T-cell (primary cell): ENCODE measurements at regions not wholly inside any gene's neighbourhood (a gene's known extent, or its start where the extent isn't known, plus 50 kb on each side); places are given as distances from the start of the nearest gene placed in this dataset.

Experiments used
- ATAC-seq, 4 experiments: fragments of 200-7000 bp in 3 of 4; fragments of 150-1000 bp in 1 of 4; cut with Tn5 transposase; replicated peaks in 1 of 4; 1 replicate in 3 of 4; 2 replicates in 1 of 4; pipeline ENCODE4 v1.10.0; 2021; ENCODE audit warnings: moderate library complexity in 3 of 4, mild to moderate bottlenecking in 2 of 4, moderate number of reproducible peaks in 1 of 4
- CTCF ChIA-PET, 2 donors: fragments of 300-600 bp; sonication (Branson Sonifier 250); formaldehyde crosslinking; loops; one replicate each; lab custom pipeline; 2022; ENCODE audit warnings: antibody characterized with exemption in 2 of 2; lab: Charles Lee
- POLR2A ChIA-PET, 2 donors: fragments of 300-600 bp; sonication (Branson Sonifier 250); formaldehyde crosslinking; loops; one replicate each; lab custom pipeline; 2022; ENCODE audit warnings: antibody characterized with exemption in 2 of 2; lab: Charles Lee
- DNase-seq, 35 experiments: peaks; one replicate each; pipeline versions ENCODE4 v3.0.0 to v3.0.0-alpha.2; 2013 to 2023
- H3K27ac ChIP-seq: one replicate; pipeline ENCODE4 v1.5.1; 2013; ENCODE audit warnings: low read length
- H3K27me3 ChIP-seq, 2 experiments: replicated peaks in 1 of 2; 1 replicate in 1 of 2; 2 replicates in 1 of 2; pipeline versions ENCODE4 v1.6.1 to v1.7.0; 2013; ENCODE audit warnings: low read length in 1 of 2, mixed read lengths in 1 of 2; ENCODE audit not compliant: control insufficient read depth in 2 of 2, insufficient read depth in 2 of 2; ENCODE audit errors: extremely low read depth in 1 of 2
- H3K36me3 ChIP-seq, 2 donors: 1 replicate in 1 of 2; 2 replicates in 1 of 2; pipeline versions ENCODE4 v1.6.1 to v1.7.0; 2013; ENCODE audit warnings: low read length in 1 of 2; ENCODE audit not compliant: control insufficient read depth in 2 of 2, insufficient read depth in 1 of 2; ENCODE audit errors: extremely low read depth in 1 of 2
- H3K4me1 ChIP-seq, 2 experiments: 1 replicate in 1 of 2; 2 replicates in 1 of 2; pipeline versions ENCODE4 v1.6.1 to v1.7.0; 2013; ENCODE audit warnings: low read length in 2 of 2, mixed read lengths in 1 of 2; ENCODE audit not compliant: insufficient read depth in 2 of 2, control insufficient read depth in 1 of 2; ENCODE audit errors: extremely low read depth in 1 of 2
- H3K4me3 ChIP-seq, 2 donors: 1 replicate in 1 of 2; 2 replicates in 1 of 2; pipeline versions ENCODE4 v1.5.1 to v1.7.0; 2013; ENCODE audit warnings: mild to moderate bottlenecking in 2 of 2, low read length in 1 of 2, moderate library complexity in 1 of 2; ENCODE audit not compliant: control insufficient read depth in 1 of 2; ENCODE audit errors: extremely low read depth in 1 of 2
- H3K9me3 ChIP-seq: 2 replicates; pipeline ENCODE4 v1.7.0; 2013
- H3K27ac Mint-ChIP-seq, 2 donors: one replicate each; pipeline ENCODE4 v1.8.0; 2020 to 2021; ENCODE audit warnings: mild to moderate bottlenecking in 2 of 2, mixed read lengths in 2 of 2
- H3K27me3 Mint-ChIP-seq, 2 donors: one replicate each; pipeline ENCODE4 v1.8.0; 2021 to 2022; ENCODE audit warnings: mixed read lengths in 2 of 2
- H3K36me3 Mint-ChIP-seq: one replicate; pipeline ENCODE4 v1.8.0; 2021; ENCODE audit warnings: mixed read lengths
- H3K4me1 Mint-ChIP-seq, 3 donors: one replicate each; pipeline ENCODE4 v1.8.0; 2020 to 2022; ENCODE audit warnings: mixed read lengths in 3 of 3, mild to moderate bottlenecking in 1 of 3
- H3K4me3 Mint-ChIP-seq, 3 donors: one replicate each; pipeline ENCODE4 v1.8.0; 2020 to 2022; ENCODE audit warnings: mild to moderate bottlenecking in 3 of 3, mixed read lengths in 3 of 3, moderate library complexity in 3 of 3
- H3K9me3 Mint-ChIP-seq, 3 donors: one replicate each; pipeline ENCODE4 v1.8.0; 2020 to 2022; ENCODE audit warnings: mixed read lengths in 3 of 3
- WGBS: methylation state at CpG from one replicate; pipeline ENCODE4 v1.1.5; 2013; ENCODE audit warnings: missing lambda C conversion rate; ENCODE audit not compliant: insufficient coverage; 5-methylcytosine and 5-hydroxymethylcytosine counted together

DNA sequence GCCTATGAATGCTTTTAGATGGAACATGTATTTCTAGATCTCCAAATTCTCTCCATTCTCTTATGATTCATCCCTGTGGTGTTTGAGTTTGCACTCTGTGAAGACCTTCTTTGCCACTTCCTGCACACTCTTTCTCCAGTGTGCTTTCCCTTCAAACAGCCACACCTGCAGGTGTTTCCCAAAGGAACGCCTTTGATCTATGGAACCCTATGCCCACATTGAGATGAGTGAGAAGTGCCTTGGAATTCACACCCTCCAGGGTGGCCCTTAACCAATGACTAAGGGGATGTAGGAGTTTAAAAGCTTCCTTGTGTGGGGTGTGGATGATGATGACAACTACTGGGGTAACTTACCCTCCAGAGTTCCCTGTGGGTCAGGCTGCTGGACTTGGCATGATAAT, 570.1 kb downstream of the DHX35 start:
- no peaks in the 10 kb centered on the region for H3K36me3 ChIP-seq
- H3K27ac ChIP-seq, result no peak overlapping the region
- Mint-ChIP-seq H3K27me3 (peaks cover 0 to 3% of the 10 kb centered on the region in 2 donors), H3K4me1 (no peaks in the 10 kb centered on the region), H3K9me3 (no peaks in the 10 kb centered on the region), H3K27ac (no peak overlapping the region), H3K4me3 (no peak overlapping the region), H3K36me3 (no peaks in the 10 kb centered on the region)
- WGBS, result no CpG with 5 or more reads among the region's 1 CpG
- H3K9me3 ChIP-seq, result no peaks in the 10 kb centered on the region
- DNase-seq (no peak), ATAC-seq (no peak)
- no peaks in the 10 kb centered on the region for H3K4me1 ChIP-seq
- no peak overlapping the region for H3K4me3 ChIP-seq
- ChIA-PET POLR2A (no interaction called here), CTCF (no interaction called here)
- H3K27me3 ChIP-seq, result no peaks in the 10 kb centered on the region

- no peaks in the 10 kb centered on the region for H3K9me3 ChIP-seq
- H3K36me3 Mint-ChIP-seq, result no peaks in the 10 kb centered on the region
- H3K9me3 Mint-ChIP-seq, result no peaks in the 10 kb centered on the region
- ChIA-PET POLR2A (no interaction called here), CTCF (no interaction called here)
- H3K27ac Mint-ChIP-seq, result no peak overlapping the region
- no peak overlapping the region for H3K4me3 Mint-ChIP-seq
- DNase-seq (no peak), ATAC-seq (no peak)
- H3K27ac ChIP-seq, result no peak overlapping the region
- 80% methylated on average over 2 of the region's 4 CpGs for WGBS
- H3K4me1 ChIP-seq, result no peaks in the 10 kb centered on the region
- no peaks in the 10 kb centered on the region for H3K36me3 ChIP-seq
- H3K27me3 ChIP-seq, result no peaks in the 10 kb centered on the region
- H3K4me1 Mint-ChIP-seq, result no peaks in the 10 kb centered on the region
- no peaks in the 10 kb centered on the region for H3K27me3 Mint-ChIP-seq
- no peak overlapping the region for H3K4me3 ChIP-seq
Measured at GRCh38 chr20:39528436-39528835, 566.3 kb downstream of the DHX35 start.

DNA sequence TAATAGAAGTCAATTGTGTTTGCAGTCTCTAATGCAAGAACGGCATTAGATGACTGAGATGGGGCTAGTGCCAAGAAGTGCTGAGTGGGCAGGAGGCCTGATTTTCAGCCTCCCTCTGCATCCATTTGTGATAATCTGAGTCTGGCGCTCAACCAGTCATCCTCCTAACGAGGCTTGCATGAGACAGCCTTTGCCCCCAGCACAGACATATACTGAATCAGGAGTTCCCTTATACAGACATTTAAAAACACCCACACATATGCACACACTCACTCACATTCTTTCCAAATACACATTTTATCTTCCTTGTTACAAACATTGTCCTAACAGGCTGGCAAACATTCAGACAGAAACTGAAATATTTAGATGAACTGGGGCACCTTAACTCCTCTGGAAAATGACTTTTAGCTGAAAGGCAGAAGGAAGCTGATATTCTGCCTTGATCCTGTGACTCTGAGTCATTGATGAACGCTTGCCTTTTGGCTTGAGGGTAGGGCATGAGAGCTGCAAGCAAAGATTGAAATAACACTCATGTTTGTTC, 562.3 kb downstream of the DHX35 start:
- no peak for DNase-seq
- no peak overlapping the region for H3K4me3 ChIP-seq
- ATAC-seq, result no peak
- Mint-ChIP-seq H3K4me1 (no peaks in the 10 kb centered on the region), H3K4me3 (no peak overlapping the region), H3K36me3 (no peaks in the 10 kb centered on the region), H3K9me3 (peaks cover 0 to 11% (median 0%) of the 10 kb centered on the region in 3 donors), H3K27ac (no peak overlapping the region), H3K27me3 (no peaks in the 10 kb centered on the region)
- ChIA-PET POLR2A (no interaction called here), CTCF (no interaction called here)
- H3K9me3 ChIP-seq, result no peaks in the 10 kb centered on the region
- H3K4me1 ChIP-seq, result no peaks in the 10 kb centered on the region
- no peak overlapping the region for H3K27ac ChIP-seq
- H3K27me3 ChIP-seq, result no peaks in the 10 kb centered on the region
- no peaks in the 10 kb centered on the region for H3K36me3 ChIP-seq
- 71% methylated on average over 3 of the region's 4 CpGs for WGBS

DNA sequence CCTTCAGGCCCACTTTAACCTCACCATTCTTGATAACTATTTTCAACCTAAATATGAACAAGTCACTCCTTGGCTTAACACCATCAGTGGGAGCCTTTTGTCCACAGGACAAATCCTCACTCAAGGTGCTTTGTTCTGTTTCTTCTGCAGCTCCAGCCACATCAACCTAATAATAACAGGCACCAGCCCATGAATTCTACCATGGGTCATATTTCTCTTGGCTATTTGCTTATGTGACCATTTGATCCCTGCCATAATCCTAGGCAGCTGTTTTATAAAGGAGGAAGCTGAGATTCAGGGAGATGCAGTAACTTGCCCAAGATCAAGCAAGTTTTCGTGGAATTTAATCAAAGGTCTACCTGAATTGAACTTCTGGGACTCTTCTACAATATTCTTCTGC, 561.3 kb downstream of the DHX35 start:
- H3K36me3 ChIP-seq, result no peaks in the 10 kb centered on the region
- POLR2A ChIA-PET, result no interaction called here
- H3K4me3 Mint-ChIP-seq, result no peak overlapping the region
- H3K4me1 Mint-ChIP-seq, result no peaks in the 10 kb centered on the region
- 80% methylated on average over 1 of the region's 1 CpG for WGBS
- no peak for ATAC-seq
- H3K36me3 Mint-ChIP-seq, result no peaks in the 10 kb centered on the region
- no peaks in the 10 kb centered on the region for H3K9me3 ChIP-seq
- no peaks in the 10 kb centered on the region for H3K4me1 ChIP-seq
- no peaks in the 10 kb centered on the region for H3K27me3 ChIP-seq
- H3K4me3 ChIP-seq, result no peak overlapping the region
- H3K27me3 Mint-ChIP-seq, result no peaks in the 10 kb centered on the region
- no peak overlapping the region for H3K27ac Mint-ChIP-seq
- no peak for DNase-seq
- CTCF ChIA-PET, result no interaction called here
- H3K9me3 Mint-ChIP-seq, result peaks cover 0 to 11% (median 0%) of the 10 kb centered on the region in 3 donors
- H3K27ac ChIP-seq, result no peak overlapping the region

DNA sequence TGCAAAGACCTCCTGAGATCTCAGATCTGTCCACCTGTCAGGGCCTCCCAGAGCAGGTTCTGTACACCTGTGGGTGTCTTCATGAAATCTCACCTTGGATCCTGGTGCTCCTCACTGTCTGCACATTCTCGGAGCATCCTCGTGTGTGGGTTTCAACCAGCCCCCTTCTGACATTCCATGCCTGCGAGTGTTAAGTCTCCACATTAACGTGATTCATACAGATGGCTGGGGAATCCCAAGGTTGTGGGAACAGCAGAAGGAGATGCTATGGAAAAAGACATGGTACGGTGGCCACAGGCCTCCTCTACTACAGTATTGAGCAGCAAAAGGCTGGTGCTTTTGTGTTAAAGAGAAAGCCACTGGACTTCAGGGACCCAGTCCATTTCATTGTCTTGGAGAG, 556.5 kb downstream of the DHX35 start:
- Histone ChIP-seq H3K36me3 (no peaks in the 10 kb centered on the region), H3K4me1 (no peaks in the 10 kb centered on the region), H3K27ac (no peak overlapping the region), H3K27me3 (no peaks in the 10 kb centered on the region), H3K4me3 (no peak overlapping the region), H3K9me3 (no peaks in the 10 kb centered on the region)
- H3K36me3 Mint-ChIP-seq, result no peaks in the 10 kb centered on the region
- no peak for DNase-seq
- ChIA-PET CTCF (no interaction called here), POLR2A (no interaction called here)
- no peak overlapping the region for H3K27ac Mint-ChIP-seq
- ATAC-seq, result no peak
- H3K4me1 Mint-ChIP-seq, result no peaks in the 10 kb centered on the region
- no CpG with 5 or more reads among the region's 5 CpGs for WGBS
- peaks cover 4 to 15% (median 6%) of the 10 kb centered on the region in 3 donors for H3K9me3 Mint-ChIP-seq
- no peaks in the 10 kb centered on the region for H3K27me3 Mint-ChIP-seq
- no peak overlapping the region for H3K4me3 Mint-ChIP-seq

GRCh38 chr20:39516964-39517363, 554.8 kb downstream of the DHX35 start:
- H3K27ac Mint-ChIP-seq, result no peak overlapping the region
- no peak for DNase-seq
- no peak overlapping the region for H3K4me3 Mint-ChIP-seq
- 45% methylated on average over 2 of the region's 2 CpGs for WGBS
- ATAC-seq, result no peak
- ChIA-PET POLR2A (no interaction called here), CTCF (no interaction called here)
- Histone ChIP-seq H3K36me3 (no peaks in the 10 kb centered on the region), H3K27ac (no peak overlapping the region), H3K27me3 (no peaks in the 10 kb centered on the region), H3K4me3 (no peak overlapping the region), H3K9me3 (no peaks in the 10 kb centered on the region), H3K4me1 (no peaks in the 10 kb centered on the region)
- no peaks in the 10 kb centered on the region for H3K36me3 Mint-ChIP-seq
- H3K4me1 Mint-ChIP-seq, result no peaks in the 10 kb centered on the region
- peaks cover 7 to 20% (median 10%) of the 10 kb centered on the region in 3 donors for H3K9me3 Mint-ChIP-seq
- H3K27me3 Mint-ChIP-seq, result no peaks in the 10 kb centered on the region

DNA sequence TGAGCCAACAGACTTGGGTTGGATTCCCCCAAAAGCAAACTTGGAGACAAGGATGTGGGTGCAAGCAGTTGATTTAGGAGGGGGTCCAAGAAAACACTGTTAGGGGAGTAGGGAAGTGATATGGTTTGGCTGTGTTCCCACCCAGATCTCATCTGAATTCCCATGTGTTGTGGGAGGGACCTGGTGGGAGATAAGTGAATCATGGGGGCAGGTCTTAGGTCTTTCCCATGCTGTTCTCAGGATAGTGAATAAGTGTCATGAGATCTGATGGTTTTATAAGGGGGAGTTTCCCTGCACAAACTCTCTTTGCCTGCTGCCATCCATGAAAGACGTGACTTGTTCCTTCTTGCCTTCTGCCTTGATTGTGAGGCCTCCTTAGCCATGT, 542.6 kb downstream of the DHX35 start:
- ATAC-seq (no peak), DNase-seq (no peak)
- WGBS, result no CpG with 5 or more reads among the region's 1 CpG
- Mint-ChIP-seq H3K4me1 (no peaks in the 10 kb centered on the region), H3K9me3 (peaks cover 0 to 3% (median 2%) of the 10 kb centered on the region in 3 donors), H3K27me3 (no peaks in the 10 kb centered on the region), H3K36me3 (no peaks in the 10 kb centered on the region), H3K27ac (no peak overlapping the region), H3K4me3 (no peak overlapping the region)
- ChIA-PET CTCF (no interaction called here), POLR2A (no interaction called here)
- no peaks in the 10 kb centered on the region for H3K36me3 ChIP-seq
- H3K4me1 ChIP-seq, result no peaks in the 10 kb centered on the region
- H3K4me3 ChIP-seq, result no peak overlapping the region
- no peak overlapping the region for H3K27ac ChIP-seq
- no peaks in the 10 kb centered on the region for H3K9me3 ChIP-seq
- no peaks in the 10 kb centered on the region for H3K27me3 ChIP-seq
